NB4 (cell line): ENCODE measurements at regions not wholly inside any gene's neighbourhood (a gene's known extent, or its start where the extent isn't known, plus 50 kb on each side); places are given as distances from the start of the nearest gene placed in this dataset.

Experiments
- MYC ChIP-seq: IDR thresholded peaks from 2 replicates; pipeline ENCODE4 v1.6.1; 2011; ENCODE audit warnings: low read depth, low read length
- POLR2A ChIP-seq: IDR thresholded peaks from 2 replicates; pipeline ENCODE4 v1.6.1; 2011; ENCODE audit warnings: mild to moderate bottlenecking; ENCODE audit not compliant: insufficient read length; ENCODE audit errors: extremely low read depth
- TF ChIP-seq, protein P1 (sequence below): IDR thresholded peaks from one replicate; pipeline ENCODE4 v1.5.1; 2012; ENCODE audit warnings: low read depth, low read length
- TF ChIP-seq, protein P2 (sequence below): IDR thresholded peaks from 2 replicates; pipeline ENCODE4 v1.6.1; 2011; ENCODE audit warnings: low read depth, low read length

DNA sequence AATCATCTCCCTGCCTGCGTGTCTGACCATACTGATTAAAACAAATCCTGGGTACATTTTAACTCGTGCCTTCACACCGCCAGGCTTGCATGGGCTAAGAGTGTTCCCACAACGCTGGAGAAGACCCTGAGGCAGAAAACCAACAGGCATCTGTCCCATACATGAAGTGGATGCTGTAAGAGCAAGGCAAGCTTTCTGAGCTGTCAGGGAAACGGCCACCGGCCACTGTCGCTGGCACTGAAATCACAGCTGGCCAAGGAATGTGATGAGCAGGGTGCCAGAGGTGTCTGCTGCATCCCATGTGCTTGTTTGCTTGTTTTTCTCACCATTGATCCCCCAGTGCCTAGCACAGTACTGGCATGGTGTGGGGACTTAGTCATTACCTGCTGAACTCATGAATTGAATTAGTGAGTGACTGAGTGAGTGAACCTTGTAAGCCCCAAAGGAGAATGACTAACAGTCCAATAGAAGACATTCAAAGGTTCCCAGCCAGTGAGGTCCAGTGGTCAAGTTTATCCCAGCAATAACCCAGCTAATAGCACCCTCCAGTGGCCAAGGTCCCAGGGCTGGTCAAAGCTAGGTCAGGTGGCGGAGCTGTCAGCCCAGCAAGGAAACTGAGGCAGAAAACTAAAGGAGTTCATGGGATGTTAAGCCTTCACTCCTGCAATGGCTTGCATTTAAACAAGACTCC is 92.7 kb upstream of the CDH5 start:
- TF ChIP-seq, protein P1, sequence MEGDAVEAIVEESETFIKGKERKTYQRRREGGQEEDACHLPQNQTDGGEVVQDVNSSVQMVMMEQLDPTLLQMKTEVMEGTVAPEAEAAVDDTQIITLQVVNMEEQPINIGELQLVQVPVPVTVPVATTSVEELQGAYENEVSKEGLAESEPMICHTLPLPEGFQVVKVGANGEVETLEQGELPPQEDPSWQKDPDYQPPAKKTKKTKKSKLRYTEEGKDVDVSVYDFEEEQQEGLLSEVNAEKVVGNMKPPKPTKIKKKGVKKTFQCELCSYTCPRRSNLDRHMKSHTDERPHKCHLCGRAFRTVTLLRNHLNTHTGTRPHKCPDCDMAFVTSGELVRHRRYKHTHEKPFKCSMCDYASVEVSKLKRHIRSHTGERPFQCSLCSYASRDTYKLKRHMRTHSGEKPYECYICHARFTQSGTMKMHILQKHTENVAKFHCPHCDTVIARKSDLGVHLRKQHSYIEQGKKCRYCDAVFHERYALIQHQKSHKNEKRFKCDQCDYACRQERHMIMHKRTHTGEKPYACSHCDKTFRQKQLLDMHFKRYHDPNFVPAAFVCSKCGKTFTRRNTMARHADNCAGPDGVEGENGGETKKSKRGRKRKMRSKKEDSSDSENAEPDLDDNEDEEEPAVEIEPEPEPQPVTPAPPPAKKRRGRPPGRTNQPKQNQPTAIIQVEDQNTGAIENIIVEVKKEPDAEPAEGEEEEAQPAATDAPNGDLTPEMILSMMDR: peak; percentile 73
- TF ChIP-seq POLR2A (no peak), MYC (no peak; the same call in 1 of the 2 replicates)
- TF ChIP-seq, protein P2, sequence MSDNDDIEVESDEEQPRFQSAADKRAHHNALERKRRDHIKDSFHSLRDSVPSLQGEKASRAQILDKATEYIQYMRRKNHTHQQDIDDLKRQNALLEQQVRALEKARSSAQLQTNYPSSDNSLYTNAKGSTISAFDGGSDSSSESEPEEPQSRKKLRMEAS: no peak
